ENCODE measurements at regions not wholly inside any gene's neighbourhood (a gene's known extent, or its start where the extent isn't known, plus 50 kb on each side); places are given as distances from the start of the nearest gene placed in this dataset.

DNA sequence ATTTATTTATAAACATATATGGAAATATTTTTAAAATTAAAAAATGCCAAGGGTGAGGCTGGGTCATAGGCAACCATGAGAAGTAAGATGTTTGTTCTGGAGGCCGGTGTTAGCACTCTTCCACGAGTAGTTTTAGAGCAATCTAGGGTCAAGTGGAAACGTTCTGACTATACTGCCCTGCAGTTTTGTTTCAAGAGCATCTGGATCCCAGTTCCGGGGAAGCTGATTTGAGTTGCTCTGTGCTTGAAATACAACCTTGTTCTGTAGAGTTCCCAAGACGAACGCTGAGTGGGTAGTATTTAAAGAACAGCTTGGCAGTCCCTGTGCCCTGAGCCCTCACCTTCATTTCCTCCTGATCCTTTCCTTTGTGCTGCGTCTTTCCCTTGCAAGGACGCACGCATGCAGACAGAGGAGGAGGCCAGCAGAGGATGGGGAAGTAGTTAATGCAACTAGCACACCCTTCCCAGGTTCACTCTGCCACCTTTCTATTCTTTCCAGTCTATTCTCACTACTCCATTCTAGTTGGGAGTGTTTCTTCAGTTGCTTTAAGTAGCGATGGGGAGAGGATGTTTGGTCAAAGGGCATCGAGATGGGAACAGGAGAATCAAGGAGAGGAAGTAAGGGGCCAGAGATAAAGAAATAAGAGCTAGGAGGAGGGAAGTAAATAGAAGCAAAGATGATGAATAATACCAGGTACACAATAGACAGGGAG is 68.3 kb upstream of the ZSWIM6 start:
- DNase-seq (ENCODE audit: low spot score): no peak

DNA sequence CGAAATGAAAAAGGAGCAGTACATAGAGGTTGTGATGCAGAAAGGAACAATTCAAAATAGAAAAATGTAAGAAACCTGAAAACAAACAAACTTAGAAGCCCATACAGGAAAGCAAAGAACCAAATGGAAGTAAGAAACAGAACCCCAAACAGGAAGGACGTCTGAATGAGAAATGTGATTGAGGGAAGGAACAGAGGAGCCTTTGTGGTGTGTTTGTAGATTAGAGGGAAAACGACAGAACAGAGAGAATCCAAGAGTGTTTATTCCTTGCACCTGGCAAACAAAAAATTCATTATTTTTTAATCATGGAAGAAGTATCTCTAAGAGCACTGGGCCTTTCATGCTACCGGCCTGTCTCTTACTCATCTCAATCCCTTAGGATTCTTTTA is 67.8 kb upstream of the ZSWIM6 start:
- DNase-seq (ENCODE audit: low spot score): no peak

DNA sequence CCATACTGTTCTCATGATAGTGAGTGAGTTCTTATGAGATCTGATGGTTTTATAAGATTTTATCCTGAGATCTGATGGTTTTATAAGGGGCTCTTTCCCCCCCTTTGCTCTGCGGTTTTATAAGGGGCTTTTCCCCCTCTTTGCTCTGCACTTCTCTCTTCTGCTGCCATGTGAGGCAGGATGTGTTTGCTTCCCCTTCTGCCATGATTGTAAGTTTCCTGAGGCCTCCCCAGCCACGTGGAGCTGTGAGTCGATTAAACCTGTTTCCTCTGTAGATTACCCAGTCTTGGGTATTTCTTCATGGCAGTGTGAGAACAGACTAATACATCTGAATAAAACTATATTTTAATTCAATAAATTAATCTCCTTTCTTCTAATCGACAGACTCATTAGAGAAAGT is 64.9 kb upstream of the ZSWIM6 start:
- DNase-seq (ENCODE audit: low spot score): no peak

DNA sequence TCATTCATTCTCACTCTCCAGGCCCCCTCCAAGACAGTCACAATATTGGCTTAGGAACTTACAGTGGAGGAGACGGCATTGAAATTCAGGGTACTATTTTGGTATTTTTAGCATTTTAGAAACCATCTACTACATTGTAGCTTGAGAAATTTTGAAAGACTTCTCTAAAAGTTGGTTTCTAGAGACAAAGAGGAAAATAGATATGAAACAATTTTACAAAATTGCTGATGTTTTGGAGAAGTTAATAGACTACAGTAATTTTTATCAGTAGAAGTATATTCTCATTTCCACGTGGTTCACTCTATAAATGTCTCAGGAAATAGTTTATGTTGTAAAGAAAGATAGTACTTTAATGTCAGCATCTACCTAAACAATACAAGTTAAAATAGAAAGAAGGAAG is 63.2 kb upstream of the ZSWIM6 start:
- no peak for DNase-seq (ENCODE audit: low spot score)

DNA sequence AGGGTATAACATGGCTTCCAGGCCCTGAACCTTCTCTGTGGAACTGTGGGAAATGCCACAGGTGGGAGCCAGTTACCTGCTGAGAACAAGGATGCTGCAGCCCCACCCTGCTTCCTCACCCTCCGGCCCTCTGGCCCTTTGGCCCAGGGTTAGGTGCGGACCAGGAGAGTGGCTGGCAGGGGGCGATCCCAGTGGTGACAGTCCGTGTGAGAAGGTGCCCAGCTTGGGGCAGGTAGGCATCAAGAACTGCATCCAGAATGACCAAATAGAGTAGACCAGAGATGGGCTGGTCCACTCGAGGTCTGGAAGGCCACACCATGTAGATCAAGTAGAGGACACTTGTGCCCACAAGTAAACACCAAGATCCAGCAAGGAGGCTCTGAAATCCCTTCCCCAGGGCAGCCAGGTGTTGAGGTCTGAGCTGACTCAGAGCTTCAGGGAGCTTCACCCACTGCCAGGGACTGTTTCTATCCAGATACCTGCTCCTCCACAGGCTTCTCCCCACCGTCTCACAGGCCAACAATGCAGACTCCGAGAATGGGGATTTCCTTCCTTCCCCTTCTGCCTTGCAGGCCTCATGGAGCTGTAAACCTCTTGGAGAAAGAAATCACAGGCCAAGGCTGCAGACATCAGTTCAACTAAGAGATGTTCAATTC is 61.4 kb upstream of the ZSWIM6 start:
- DNase-seq (ENCODE audit: low spot score): no peak

DNA sequence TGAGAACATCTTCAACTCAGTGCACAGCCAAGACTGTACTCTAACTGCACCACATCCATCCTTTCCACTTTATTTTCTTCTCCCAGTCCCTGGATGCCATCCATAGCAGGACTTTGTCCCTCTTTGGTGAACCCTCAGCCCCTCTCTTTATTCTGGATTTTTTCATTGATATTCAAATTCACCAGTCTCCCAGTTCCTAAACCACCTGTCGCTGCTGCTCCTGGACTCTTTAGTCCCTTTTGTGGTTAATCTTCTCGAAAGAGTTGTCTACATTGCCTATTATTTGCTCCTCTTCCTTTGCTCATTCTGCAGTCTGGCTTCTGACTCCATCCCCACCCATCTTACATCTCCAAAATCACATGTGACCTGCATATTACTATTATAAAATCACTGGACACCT is 59.4 kb upstream of the ZSWIM6 start:
- DNase-seq (ENCODE audit: low spot score): no peak

DNA sequence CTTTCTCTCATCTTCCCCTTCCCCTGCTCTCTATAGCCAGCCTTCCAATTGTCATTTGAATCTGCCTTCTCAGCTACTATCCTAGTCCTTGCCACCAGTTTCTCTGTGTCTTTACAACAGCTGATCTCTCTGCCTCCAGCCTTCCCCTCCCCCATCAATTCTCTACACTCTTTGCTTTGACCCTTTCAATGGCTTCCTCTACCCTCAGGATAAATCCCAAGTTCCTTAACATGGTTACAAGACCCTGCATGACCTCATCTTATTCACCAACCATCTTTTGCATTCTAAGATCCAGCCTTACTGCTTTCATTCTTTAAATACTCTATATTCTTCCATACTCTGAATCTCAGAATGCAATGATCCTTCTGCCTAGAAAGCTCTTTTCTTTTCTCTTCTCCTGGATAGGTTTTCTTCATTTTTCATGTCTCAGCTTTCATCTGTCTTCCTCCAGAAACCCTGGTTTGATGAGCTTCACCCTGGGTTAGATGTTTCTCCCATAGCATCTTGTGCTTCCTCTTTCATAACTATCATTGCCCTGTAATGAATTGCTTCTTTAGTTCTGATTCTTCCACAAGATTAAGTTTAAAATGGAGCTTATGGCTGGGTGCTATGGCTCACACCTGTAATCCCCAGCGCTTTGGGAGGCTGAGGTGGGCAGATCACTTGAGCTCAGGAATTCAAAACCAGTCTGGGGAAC is 58.6 kb upstream of the ZSWIM6 start:
- no peak for DNase-seq (ENCODE audit: low spot score)

DNA sequence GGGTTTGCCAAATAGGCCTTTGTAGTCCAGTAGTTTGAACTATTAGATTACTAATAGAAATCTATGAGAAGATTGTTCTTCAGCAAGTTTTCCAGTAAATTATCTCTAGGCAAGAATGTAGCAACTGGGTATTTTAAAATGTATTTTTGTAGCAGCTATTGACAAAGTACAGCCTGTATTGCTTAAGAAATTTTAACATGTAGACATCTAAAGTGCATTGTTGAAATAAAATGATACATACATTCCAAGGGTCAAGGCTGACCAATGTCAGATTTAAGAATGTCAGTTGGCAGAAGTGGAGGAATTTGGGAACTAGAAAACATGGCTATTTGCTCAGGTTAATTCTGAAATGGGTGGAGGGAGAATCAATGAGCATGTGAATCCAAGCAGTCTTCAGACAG is 57.5 kb upstream of the ZSWIM6 start:
- DNase-seq (ENCODE audit: low spot score): no peak

DNA sequence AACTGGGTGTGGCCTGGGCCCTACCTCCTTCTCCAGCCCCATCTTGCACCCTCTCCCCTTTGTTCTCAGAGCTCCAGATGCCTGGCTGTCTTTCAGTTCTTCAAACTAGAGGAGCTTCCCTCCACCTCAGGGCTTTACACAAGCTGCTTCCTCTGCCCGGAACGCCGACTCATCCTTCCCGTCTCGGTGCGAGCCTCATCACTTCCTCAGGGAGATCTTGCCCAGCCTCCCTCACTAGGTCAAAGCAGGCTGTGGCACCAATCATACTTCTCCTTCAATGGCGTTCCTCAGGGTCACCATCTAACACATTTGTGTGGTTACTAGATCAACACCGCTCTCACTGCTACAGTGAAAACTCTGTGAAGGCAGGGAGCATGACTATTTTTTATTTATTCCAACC is 56.2 kb upstream of the ZSWIM6 start:
- DNase-seq (ENCODE audit: low spot score): peak; percentile 22

DNA sequence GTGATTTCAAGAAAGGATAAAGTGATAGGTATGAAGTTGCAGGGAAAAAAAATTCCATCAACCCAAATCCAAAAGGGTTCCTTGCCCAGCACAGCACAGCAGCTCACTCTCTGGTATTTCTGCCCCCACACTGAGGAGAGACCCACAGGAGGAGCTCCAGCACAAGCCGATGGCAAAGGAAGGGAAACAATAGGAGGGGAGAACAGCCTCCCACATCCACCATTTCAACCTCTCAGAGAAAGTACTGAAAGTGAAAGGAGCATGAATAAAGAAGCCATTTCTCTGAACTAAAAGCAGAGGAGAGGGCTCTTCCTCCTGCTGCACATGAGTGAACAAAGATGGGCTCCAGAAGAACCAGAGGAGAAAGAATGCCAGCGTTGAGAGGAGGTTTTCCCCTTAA is 54.9 kb upstream of the ZSWIM6 start:
- DNase-seq (ENCODE audit: low spot score): peak; percentile 10

DNA sequence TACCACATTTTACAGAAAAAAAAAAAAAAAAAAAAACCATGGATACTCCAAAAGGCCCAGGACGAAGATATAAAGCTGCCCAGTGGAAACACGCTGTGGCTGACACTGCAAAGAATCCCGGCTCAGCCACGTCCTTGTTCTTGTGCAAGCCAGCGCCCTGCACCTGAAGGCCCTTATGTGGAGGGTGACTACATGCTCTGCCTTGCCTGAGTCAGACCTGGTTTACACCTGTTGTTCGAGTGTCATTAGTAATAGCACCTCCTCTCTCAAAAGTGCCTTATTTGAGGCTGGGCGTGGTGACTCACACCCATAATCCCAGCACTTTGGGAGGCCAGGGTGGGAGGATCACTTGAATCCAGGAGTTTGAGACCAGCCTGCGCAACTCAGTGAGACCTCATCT is 54.3 kb upstream of the ZSWIM6 start:
- no peak for DNase-seq (ENCODE audit: low spot score)

DNA sequence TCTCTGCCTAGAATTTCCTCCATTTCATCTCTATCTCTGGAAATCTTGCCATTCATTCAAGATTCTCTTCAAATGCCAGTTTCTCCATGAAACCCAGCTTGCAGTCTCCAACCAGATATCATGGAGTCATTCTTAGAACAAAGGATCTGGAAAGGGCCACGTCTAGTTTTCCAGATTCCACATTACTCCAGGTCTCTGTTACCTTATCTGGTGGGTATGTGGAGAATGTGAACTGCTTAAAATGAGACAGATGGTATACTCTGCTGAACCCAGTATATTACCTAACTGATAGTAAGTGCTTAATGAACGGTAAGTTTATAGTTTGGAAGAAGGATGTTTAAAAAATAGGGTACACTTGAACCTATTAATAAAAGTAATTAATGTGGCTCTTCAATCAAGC is 52.3 kb upstream of the ZSWIM6 start:
- no peak for DNase-seq (ENCODE audit: low spot score)

DNA sequence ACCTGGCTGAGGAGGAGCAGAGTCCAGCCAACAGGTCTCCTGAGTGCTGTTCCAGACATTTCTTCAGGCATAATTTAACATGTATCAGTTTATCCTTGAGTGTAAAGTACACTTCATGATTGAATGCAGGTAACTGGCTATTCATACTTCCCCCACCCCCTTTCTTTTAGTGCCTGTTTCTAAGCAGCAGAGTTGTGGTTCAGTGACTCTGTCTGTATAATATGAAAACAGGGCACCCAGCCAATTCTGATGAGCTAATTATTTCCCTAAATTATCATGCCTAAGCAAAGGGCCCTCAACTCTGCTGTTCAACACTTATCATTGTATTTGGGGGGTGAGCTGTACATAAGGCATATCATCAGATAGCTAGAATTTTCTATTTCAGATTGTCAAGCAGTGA is 51.9 kb upstream of the ZSWIM6 start:
- peak; percentile 25 for DNase-seq (ENCODE audit: low spot score)

DNA sequence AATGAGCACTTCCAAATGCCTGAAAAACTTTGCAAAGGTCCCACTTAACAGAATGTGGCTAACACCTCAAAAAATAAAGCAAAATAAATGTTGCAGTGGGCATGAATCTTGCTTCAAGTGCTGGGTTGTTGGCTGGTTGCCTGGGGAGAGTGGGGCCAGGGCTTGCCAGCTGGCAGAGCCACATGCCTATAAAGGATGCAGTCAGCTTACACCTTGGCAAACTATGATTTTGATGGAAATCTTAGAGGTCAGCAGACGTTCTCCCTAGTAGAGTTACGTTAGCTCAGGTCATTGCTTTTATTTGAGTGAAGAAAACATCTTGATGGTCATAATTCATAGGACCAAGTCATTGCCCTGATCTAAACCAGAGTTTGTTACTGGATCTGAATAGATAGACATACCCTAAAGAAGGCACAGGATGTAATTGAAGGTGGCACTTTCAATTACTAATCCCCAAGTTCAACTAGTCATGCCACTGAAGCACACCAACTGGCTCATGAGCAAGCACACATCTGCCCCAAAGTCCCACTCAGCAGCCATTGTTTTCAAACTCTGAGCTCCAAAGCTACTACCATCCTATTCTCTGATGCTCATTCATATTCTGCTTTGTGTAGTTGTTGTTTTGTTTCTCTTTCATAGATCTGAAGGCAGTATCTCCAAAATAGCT is 51.2 kb upstream of the ZSWIM6 start:
- no peak for DNase-seq (ENCODE audit: low spot score)

DNA sequence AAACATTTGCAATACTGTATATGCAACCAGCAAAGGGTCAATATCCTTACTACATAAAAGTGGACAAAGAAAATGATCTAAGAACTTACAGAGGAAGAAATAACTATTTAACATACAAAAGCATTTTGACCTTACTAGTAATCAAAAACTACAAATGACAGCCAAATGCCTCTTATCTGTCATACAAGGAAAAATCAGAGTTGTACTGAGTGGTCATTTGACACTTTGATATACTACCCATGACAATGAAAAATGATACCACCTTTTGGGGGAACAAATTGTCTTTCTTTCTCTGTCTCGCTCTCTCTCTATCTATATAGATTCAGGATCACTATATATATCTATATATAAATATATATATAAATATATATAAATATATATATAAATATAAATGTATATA is 50.4 kb upstream of the ZSWIM6 start:
- no peak for DNase-seq (ENCODE audit: low spot score)
